Endothelial cell of umbilical vein (primary cell): ENCODE measurements at regions not wholly inside any gene's neighbourhood (a gene's known extent, or its start where the extent isn't known, plus 50 kb on each side); places are given as distances from the start of the nearest gene placed in this dataset.
"Not testable (repeated sequence)": the region's sequence is repeated elsewhere in the genome, so short reads cannot be mapped to it uniquely, and the experiment has no call there.

Experiments used
- BruUV-seq: library from RNA; stranded (reverse); fragments of 400-500 nt; replicated peaks from 2 replicates; lab custom pipeline; 2021; lab: Mats Ljungman, UMichigan
- CTCF ChIA-PET: fragments of 300-600, 350-600 bp; sonication (Branson Sonifier 250); formaldehyde crosslinking; loops from one replicate; lab custom pipeline; 2021; ENCODE audit warnings: antibody characterized with exemption, inconsistent platforms; lab: Charles Lee
- POLR2A ChIA-PET: fragments of 300-600, 350-600 bp; sonication (Branson Sonifier 250); formaldehyde crosslinking; loops from one replicate; lab custom pipeline; 2021; ENCODE audit warnings: antibody characterized with exemption, inconsistent platforms; lab: Charles Lee
- DNase-seq: peaks from one replicate; pipeline ENCODE4 v3.0.0-alpha.2; 2011; ENCODE audit warnings: low read depth, low spot score
- FAIRE-seq: peaks from 2 replicates; lab custom pipeline; 2011; peaks lifted over from hg19 to GRCh38; lab: Jason Lieb, UNC
- H2AFZ ChIP-seq: 2 replicates; pipeline ENCODE4 v1.6.0; 2012; ENCODE audit warnings: low read depth, low read length, control low read depth, inconsistent platforms
- H3K27ac ChIP-seq: 2 replicates; pipeline ENCODE4 v1.5.1; 2011; ENCODE audit warnings: low read depth, mild to moderate bottlenecking, control low read depth, low read length, moderate library complexity; ENCODE audit not compliant: insufficient read depth
- H3K27me3 ChIP-seq, 2 experiments: 2 replicates each; pipeline versions ENCODE4 v1.6.0 to v1.6.1; 2011; ENCODE audit warnings: low read length in 2 of 2, mixed read lengths in 1 of 2; ENCODE audit not compliant: control insufficient read depth in 2 of 2, insufficient read depth in 2 of 2
- H3K36me3 ChIP-seq, 2 experiments: 2 replicates in 1 of 2; 3 replicates in 1 of 2; pipeline ENCODE4 v1.5.1; 2011; ENCODE audit warnings: low read length in 2 of 2, mild to moderate bottlenecking in 1 of 2, moderate library complexity in 1 of 2; ENCODE audit not compliant: control insufficient read depth in 2 of 2, insufficient read depth in 2 of 2; ENCODE audit errors: extremely low read depth in 1 of 2
- H3K4me1 ChIP-seq: 3 replicates; pipeline ENCODE4 v1.5.1; 2011; ENCODE audit warnings: mild to moderate bottlenecking, low read length; ENCODE audit not compliant: control insufficient read depth, insufficient read depth; ENCODE audit errors: extremely low read depth
- H3K4me2 ChIP-seq: 2 replicates; pipeline ENCODE4 v1.6.1; 2011; ENCODE audit warnings: low read length, control low read depth, mixed read lengths; ENCODE audit not compliant: insufficient read depth
- H3K4me3 ChIP-seq, 3 experiments: fragments of 200-600 bp in 1 of 3; sonication (generic), shearing (Covaris generic) in 1 of 3; replicated peaks in 1 of 3; 2 replicates each; pipeline ENCODE4 v1.5.1; 2011 to 2016; ENCODE audit warnings: control low read depth in 3 of 3, low read length in 3 of 3, mild to moderate bottlenecking in 2 of 3, inconsistent platforms in 1 of 3, low read depth in 1 of 3, moderate library complexity in 1 of 3; ENCODE audit not compliant: insufficient read depth in 1 of 3
- H3K79me2 ChIP-seq: 2 replicates; pipeline ENCODE4 v1.6.0; 2012; ENCODE audit warnings: low read length, inconsistent platforms; ENCODE audit not compliant: control insufficient read depth, insufficient read depth
- H3K9ac ChIP-seq: replicated peaks from 2 replicates; pipeline ENCODE3; 2011; ENCODE audit warnings: low read length, control low read depth; ENCODE audit not compliant: insufficient read depth; ENCODE audit errors: extremely low read depth
- H3K9me1 ChIP-seq: replicated peaks from 3 replicates; pipeline ENCODE4 v1.6.0; 2011; ENCODE audit warnings: mild to moderate bottlenecking, low read length; ENCODE audit not compliant: control insufficient read depth, insufficient read depth; ENCODE audit errors: extremely low read depth
- H3K9me3 ChIP-seq: replicated peaks from 2 replicates; pipeline ENCODE4 v1.5.1; 2012; ENCODE audit warnings: low read length, inconsistent platforms; ENCODE audit not compliant: control insufficient read depth, insufficient read depth
- H4K20me1 ChIP-seq: replicated peaks from 2 replicates; pipeline ENCODE3; 2011; ENCODE audit warnings: mild to moderate bottlenecking, low read length; ENCODE audit not compliant: control insufficient read depth, insufficient read depth; ENCODE audit errors: extremely low read depth
- dilution Hi-C: fragments of 300-500 bp; cut with MboI; formaldehyde crosslinking; loops from one replicate; pipeline ENCODE4 v1.15.0; 2019; ENCODE audit warnings: low sequenced_read_pairs; ENCODE audit not compliant: extremely low pct_ligation_motif_present
- intact Hi-C: fragments of 100-400 bp; cut with micrococcal nuclease; formaldehyde crosslinking; loops from one replicate; pipeline ENCODE4 v1.10.0; 2022

DNA sequence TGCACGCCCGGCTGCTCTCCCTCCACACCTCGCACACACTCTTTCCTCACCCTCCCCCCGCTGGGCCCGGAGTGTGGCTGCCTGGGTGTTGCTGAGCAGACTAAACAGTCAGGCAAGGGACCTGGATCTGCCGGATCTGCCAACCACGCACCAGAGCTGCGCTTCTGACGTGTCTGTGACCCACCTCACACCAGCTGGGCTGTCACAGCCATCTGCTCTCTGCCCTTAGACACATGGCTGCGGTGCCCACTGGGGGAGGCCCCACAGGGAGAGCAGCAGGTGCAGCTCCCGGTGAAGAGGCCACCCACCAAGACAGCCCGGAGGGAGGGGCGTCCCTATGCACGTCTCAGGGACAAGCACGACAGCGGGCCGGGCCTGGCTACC lies 5403.1 kb upstream of the TPTE start:
- H3K36me3 ChIP-seq, H3K9me3 ChIP-seq, FAIRE-seq, H3K27me3 ChIP-seq, POLR2A ChIA-PET, H3K4me2 ChIP-seq, intact Hi-C loops, H3K27ac ChIP-seq, H3K9ac ChIP-seq, H4K20me1 ChIP-seq, BruUV-seq, H3K4me1 ChIP-seq, H3K4me3 ChIP-seq, H2AFZ ChIP-seq, H3K79me2 ChIP-seq, dilution Hi-C loops, CTCF ChIA-PET, DNase-seq, H3K9me1 ChIP-seq: not testable (repeated sequence)

- POLR2A ChIA-PET, H3K9me3 ChIP-seq, H3K4me3 ChIP-seq, H3K4me2 ChIP-seq, FAIRE-seq, H3K9me1 ChIP-seq, H3K36me3 ChIP-seq, H3K9ac ChIP-seq, H3K79me2 ChIP-seq, dilution Hi-C loops, H3K4me1 ChIP-seq, H3K27me3 ChIP-seq, H4K20me1 ChIP-seq, BruUV-seq, H2AFZ ChIP-seq, H3K27ac ChIP-seq, intact Hi-C loops, CTCF ChIA-PET: not testable (repeated sequence)
- DNase-seq, result peak; percentile 0
Measured at GRCh38 chr21:5119179-5119578, 5402.2 kb upstream of the TPTE start.

DNA sequence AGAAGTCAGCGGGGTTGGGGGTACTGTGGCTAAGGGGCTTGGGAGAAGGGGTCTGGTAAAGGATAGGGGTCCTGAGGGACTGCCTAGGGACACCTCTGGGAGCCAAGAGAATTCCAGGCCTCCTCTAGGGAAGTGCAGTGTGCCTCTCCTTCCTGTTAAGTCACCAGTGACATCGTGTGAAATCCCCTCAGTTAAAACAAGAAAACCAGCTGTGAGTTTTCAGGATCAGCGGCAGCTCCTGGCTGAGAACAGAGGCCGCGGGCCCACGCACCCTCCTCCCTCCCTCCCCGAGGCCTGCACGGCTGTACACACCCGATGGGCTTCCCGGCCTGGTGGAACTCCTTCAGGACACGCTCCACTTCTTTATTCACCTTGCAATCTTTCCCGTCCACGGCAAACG lies 5400.0 kb upstream of the TPTE start:
- POLR2A ChIA-PET, H3K4me1 ChIP-seq, intact Hi-C loops, H3K9ac ChIP-seq, BruUV-seq, H3K9me1 ChIP-seq, FAIRE-seq, H2AFZ ChIP-seq, H3K36me3 ChIP-seq, H3K4me3 ChIP-seq, H3K27me3 ChIP-seq, dilution Hi-C loops, CTCF ChIA-PET, H3K79me2 ChIP-seq, H3K4me2 ChIP-seq, H3K9me3 ChIP-seq, H4K20me1 ChIP-seq: not testable (repeated sequence)
- peak overlapping the region; percentile 55 for H3K27ac ChIP-seq
- peak; percentile 40 for DNase-seq

GRCh38 chr21:5121849-5122248 lies 5399.5 kb upstream of the TPTE start:
- H3K9me1 ChIP-seq, H3K4me3 ChIP-seq, H3K4me2 ChIP-seq, H4K20me1 ChIP-seq, BruUV-seq, DNase-seq, H3K27me3 ChIP-seq, H3K9me3 ChIP-seq, CTCF ChIA-PET, POLR2A ChIA-PET, FAIRE-seq, H3K36me3 ChIP-seq, intact Hi-C loops, H3K9ac ChIP-seq, H2AFZ ChIP-seq, H3K79me2 ChIP-seq, dilution Hi-C loops, H3K4me1 ChIP-seq: not testable (repeated sequence)
- H3K27ac ChIP-seq, result peak overlapping the region; percentile 73
